Gastroesophageal sphincter (tissue), 4 donors: ENCODE measurements at regions not wholly inside any gene's neighbourhood (a gene's known extent, or its start where the extent isn't known, plus 50 kb on each side); places are given as distances from the start of the nearest gene placed in this dataset.

Experiments used
- ATAC-seq: fragments of 150-250 bp; one replicate; pipeline ENCODE4 v1.9.1; 2016; ENCODE audit warnings: mild to moderate bottlenecking, moderate library complexity
- H3K27ac ChIP-seq, 4 donors: fragments of 200-600 bp; sonication (generic) in 3 of 4; 1 replicate in 3 of 4; 2 replicates in 1 of 4; pipeline ENCODE4 v1.5.1; 2016 to 2019
- H3K27me3 ChIP-seq: fragments of 200-600 bp; sonication (generic); one replicate; pipeline ENCODE4 v1.5.1; 2019
- H3K36me3 ChIP-seq, 2 donors: fragments of 200-600 bp; sonication (generic); one replicate each; pipeline ENCODE4 v1.5.1; 2019; ENCODE audit warnings: control low read depth in 1 of 2
- H3K4me1 ChIP-seq, 3 donors: fragments of 200-600 bp; sonication (generic); 1 replicate in 2 of 3; 2 replicates in 1 of 3; pipeline ENCODE4 v1.5.1; 2016 to 2019; ENCODE audit warnings: control low read depth in 2 of 3
- H3K4me3 ChIP-seq, 2 donors: fragments of 200-600 bp; sonication (generic); one replicate each; pipeline ENCODE4 v1.5.1; 2019; ENCODE audit warnings: mild to moderate bottlenecking in 1 of 2, moderate library complexity in 1 of 2
- H3K9me3 ChIP-seq, 3 donors: fragments of 200-600 bp; sonication (generic); one replicate each; pipeline ENCODE4 v1.5.1; 2017 to 2019; ENCODE audit warnings: control low read depth in 2 of 3
- EP300 ChIP-seq: sonication (generic); formaldehyde crosslinking; IDR thresholded peaks from one replicate; pipeline ENCODE4 v1.6.1; 2017; ENCODE audit warnings: antibody characterized with exemption, mild to moderate bottlenecking
- POLR2A ChIP-seq, 2 donors: fragments of 450-650 bp; IDR thresholded peaks; one replicate each; pipeline ENCODE4 v1.6.1; 2017; ENCODE audit warnings: antibody characterized with exemption in 2 of 2, mild to moderate bottlenecking in 2 of 2, moderate library complexity in 1 of 2
- POLR2AphosphoS5 ChIP-seq: sonication (generic); formaldehyde crosslinking; IDR thresholded peaks from one replicate; pipeline ENCODE4 v1.6.1; 2017; ENCODE audit warnings: antibody characterized with exemption
- WGBS, 2 donors: methylation state at CpG; one replicate each; pipeline ENCODE4 v1.1.5; 2018; ENCODE audit warnings: low coverage in 1 of 2; 5-methylcytosine and 5-hydroxymethylcytosine counted together
- TF ChIP-seq, protein P1 (sequence below), 4 experiments: fragments of 200-600 bp in 2 of 4; fragments of 450-650 bp in 2 of 4; sonication (generic) in 1 of 4; IDR thresholded peaks; one replicate each; pipeline ENCODE4 v1.5.1; 2017 to 2019; ENCODE audit warnings: antibody characterized with exemption in 4 of 4, mild to moderate bottlenecking in 2 of 4, moderate library complexity in 2 of 4

GRCh38 chr21:17334484-17334883, 178.4 kb upstream of the CXADR start:
- no peak overlapping the region for H3K27ac ChIP-seq
- TF ChIP-seq, protein P1, sequence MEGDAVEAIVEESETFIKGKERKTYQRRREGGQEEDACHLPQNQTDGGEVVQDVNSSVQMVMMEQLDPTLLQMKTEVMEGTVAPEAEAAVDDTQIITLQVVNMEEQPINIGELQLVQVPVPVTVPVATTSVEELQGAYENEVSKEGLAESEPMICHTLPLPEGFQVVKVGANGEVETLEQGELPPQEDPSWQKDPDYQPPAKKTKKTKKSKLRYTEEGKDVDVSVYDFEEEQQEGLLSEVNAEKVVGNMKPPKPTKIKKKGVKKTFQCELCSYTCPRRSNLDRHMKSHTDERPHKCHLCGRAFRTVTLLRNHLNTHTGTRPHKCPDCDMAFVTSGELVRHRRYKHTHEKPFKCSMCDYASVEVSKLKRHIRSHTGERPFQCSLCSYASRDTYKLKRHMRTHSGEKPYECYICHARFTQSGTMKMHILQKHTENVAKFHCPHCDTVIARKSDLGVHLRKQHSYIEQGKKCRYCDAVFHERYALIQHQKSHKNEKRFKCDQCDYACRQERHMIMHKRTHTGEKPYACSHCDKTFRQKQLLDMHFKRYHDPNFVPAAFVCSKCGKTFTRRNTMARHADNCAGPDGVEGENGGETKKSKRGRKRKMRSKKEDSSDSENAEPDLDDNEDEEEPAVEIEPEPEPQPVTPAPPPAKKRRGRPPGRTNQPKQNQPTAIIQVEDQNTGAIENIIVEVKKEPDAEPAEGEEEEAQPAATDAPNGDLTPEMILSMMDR (IDR thresholded peaks at IDR 0.05) = no peak
- no peaks in the 10 kb centered on the region for H3K36me3 ChIP-seq
- H3K27me3 ChIP-seq = no peaks in the 10 kb centered on the region
- no peak overlapping the region for H3K4me3 ChIP-seq
- 39 to 47% methylated on average over 3 of the region's 3 CpGs for WGBS, 2 donors
- H3K4me1 ChIP-seq = no peaks in the 10 kb centered on the region
- no peak for ATAC-seq
- no peaks in the 10 kb centered on the region for H3K9me3 ChIP-seq

DNA sequence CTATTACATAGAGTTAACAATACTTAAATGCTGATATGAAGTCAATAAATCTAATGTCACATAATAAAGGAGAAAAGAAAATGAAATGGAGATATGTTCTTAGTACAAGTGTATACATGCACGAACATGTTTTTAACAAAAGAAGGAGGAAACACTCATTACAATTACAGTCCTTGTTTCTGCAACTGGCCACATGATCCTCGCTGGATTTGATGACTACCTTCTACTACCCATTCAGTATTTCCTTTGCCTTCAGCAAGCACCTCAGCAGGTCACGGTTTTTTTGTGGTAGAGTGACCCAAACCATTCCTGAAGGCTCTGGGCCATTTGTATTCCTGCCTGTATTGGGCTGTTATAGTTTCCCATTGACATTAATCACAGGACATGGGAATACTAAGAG, 172.8 kb upstream of the CXADR start:
- no peak for TF ChIP-seq POLR2AphosphoS5
- no peak for TF ChIP-seq EP300
- no peak for TF ChIP-seq POLR2A (IDR thresholded peaks at IDR 0.05)
- TF ChIP-seq, protein P1 (IDR thresholded peaks at IDR 0.05) = no peak

DNA sequence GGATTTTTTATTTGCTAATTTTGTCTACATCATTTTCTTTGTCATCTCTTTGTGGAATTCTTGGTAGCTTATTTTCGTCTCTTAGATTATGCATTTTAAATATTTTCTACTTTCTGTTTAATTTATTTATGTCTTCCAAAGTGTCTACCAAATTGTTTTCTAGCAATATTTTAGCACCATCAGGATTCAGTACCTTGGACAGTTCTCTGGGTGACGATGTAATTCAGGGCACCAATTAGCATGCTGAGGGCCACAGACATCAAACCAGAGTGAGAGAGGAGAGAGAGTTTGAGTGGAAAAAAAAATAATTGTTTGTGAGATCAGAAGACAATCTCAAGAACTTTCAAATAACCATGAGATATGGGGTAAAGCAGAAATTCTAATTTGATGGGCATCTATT, 169.8 kb upstream of the CXADR start:
- WGBS, 2 donors = 32% methylated on average over 2 of the region's 2 CpGs; no CpG with 5 or more reads in 1 of the 2 donors
- no peak for ATAC-seq
- H3K27ac ChIP-seq = no peak overlapping the region
- H3K4me3 ChIP-seq = no peak overlapping the region
- TF ChIP-seq EP300 (no peak), POLR2AphosphoS5 (no peak), POLR2A (IDR thresholded peaks at IDR 0.05) (no peak)
- TF ChIP-seq, protein P1 (IDR thresholded peaks at IDR 0.05) = no peak
- H3K4me1 ChIP-seq = no peaks in the 10 kb centered on the region
- peaks cover 0 to 11% (median 0%) of the 10 kb centered on the region in 3 donors for H3K9me3 ChIP-seq
- H3K36me3 ChIP-seq = no peaks in the 10 kb centered on the region
- H3K27me3 ChIP-seq = no peaks in the 10 kb centered on the region

More for the DNA sequence above, 172.8 kb upstream of the CXADR start:
- Histone ChIP-seq H3K27me3 (no peaks in the 10 kb centered on the region), H3K4me3 (no peak overlapping the region), H3K27ac (no peak overlapping the region), H3K9me3 (peaks cover 0 to 11% (median 0%) of the 10 kb centered on the region in 3 donors), H3K36me3 (no peaks in the 10 kb centered on the region), H3K4me1 (no peaks in the 10 kb centered on the region)
- WGBS, 2 donors = 52 to 60% methylated on average over 3 of the region's 3 CpGs
- ATAC-seq = no peak

GRCh38 chr21:17348357-17348756, 164.5 kb upstream of the CXADR start:
- no peaks in the 10 kb centered on the region for H3K4me1 ChIP-seq

GRCh38 chr21:17348849-17349248, 164.0 kb upstream of the CXADR start:
- 12 to 38% methylated on average over 1 of the region's 1 CpG for WGBS, 2 donors
- Histone ChIP-seq H3K4me3 (no peak overlapping the region), H3K27ac (no peak overlapping the region), H3K4me1 (no peaks in the 10 kb centered on the region), H3K9me3 (peaks cover 0 to 8% (median 0%) of the 10 kb centered on the region in 3 donors), H3K36me3 (no peaks in the 10 kb centered on the region), H3K27me3 (peaks cover 5% of the 10 kb centered on the region)
- ATAC-seq = no peak
- TF ChIP-seq EP300 = no peak
- TF ChIP-seq POLR2A (IDR thresholded peaks at IDR 0.05) = no peak
- TF ChIP-seq, protein P1 (IDR thresholded peaks at IDR 0.05) = no peak
- TF ChIP-seq POLR2AphosphoS5 = no peak

More at GRCh38 chr21:17348357-17348756, 164.5 kb upstream of the CXADR start:
- H3K27ac ChIP-seq = no peak overlapping the region
- TF ChIP-seq, protein P1 (IDR thresholded peaks at IDR 0.05) = no peak
- TF ChIP-seq POLR2AphosphoS5 = no peak
- no peak for TF ChIP-seq POLR2A (IDR thresholded peaks at IDR 0.05)
- TF ChIP-seq EP300 = no peak
- H3K27me3 ChIP-seq = peaks cover 5% of the 10 kb centered on the region
- 63 to 72% methylated on average over 2 to 3 of the region's 3 CpGs for WGBS, 2 donors
- H3K36me3 ChIP-seq = no peaks in the 10 kb centered on the region
- ATAC-seq = no peak
- no peak overlapping the region for H3K4me3 ChIP-seq
- H3K9me3 ChIP-seq = peaks cover 0 to 11% (median 0%) of the 10 kb centered on the region in 3 donors
